ENCODE measurements at regions not wholly inside any gene's neighbourhood (a gene's known extent, or its start where the extent isn't known, plus 50 kb on each side); places are given as distances from the start of the nearest gene placed in this dataset.

DNA sequence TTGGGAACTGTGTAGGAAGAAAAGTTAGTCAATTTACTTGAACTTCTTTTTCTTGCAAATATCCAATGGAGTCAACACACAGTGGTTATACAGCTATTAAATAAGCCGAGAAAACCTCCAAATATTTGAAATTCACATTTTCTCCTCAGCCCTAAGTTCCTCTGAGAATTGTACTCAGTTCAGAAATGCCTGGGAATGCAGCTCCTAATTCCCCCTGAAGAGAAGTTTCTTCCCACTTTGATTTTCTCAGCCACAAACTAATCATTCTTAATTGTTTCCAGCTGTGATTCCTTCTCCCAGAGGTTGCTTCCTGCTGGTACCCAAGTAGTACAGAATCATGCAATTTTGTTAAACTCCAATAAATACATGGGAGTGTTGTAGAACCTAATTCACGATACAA is 246.1 kb upstream of the MIR17HG start:
- no peak for TF ChIP-seq YY1 (IDR thresholded peaks at IDR 0.05; ENCODE audit: insufficient read depth, insufficient read length)
- no peak for TF ChIP-seq ZNF274 (IDR thresholded peaks at IDR 0.05; ENCODE audit: low read depth, low read length)
- TF ChIP-seq SUZ12 (IDR thresholded peaks at IDR 0.05; ENCODE audit: extremely low read depth, insufficient read depth, insufficient read length): no peak
